ENCODE measurements at regions not wholly inside any gene's neighbourhood (a gene's known extent, or its start where the extent isn't known, plus 50 kb on each side); places are given as distances from the start of the nearest gene placed in this dataset.

DNA sequence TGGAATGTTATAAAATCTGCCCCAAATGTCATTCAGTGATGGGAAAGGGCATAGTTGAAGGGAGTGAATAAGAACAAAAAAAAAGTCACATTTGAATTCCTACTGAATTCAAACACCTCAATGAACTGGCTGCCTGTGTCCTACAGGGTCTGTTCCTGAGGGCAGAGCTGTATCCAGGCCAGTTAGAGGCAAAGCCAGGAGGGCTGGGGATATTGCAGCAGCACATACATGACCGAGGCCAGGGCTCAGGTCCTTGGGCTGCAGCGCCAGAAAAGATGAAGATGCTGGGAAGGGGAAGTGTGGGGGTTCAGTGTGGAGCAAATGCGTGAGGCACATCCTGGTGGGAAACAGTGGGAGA lies 449.2 kb downstream of the SIPA1L2 start:
- POLR2A ChIA-PET (ENCODE audit: partially characterized antibody), result no interaction called here
- no peak overlapping the region for H3K4ac ChIP-seq (replicated peaks; ENCODE audit: insufficient read length, low read depth, low read length)
- H3K9ac ChIP-seq (replicated peaks in 1 of 4; ENCODE audit: extremely low read depth in 1 of 4, low read depth in 3 of 4, low read length in 3 of 4), result no peak overlapping the region
- no peak overlapping the region for H3K4me3 ChIP-seq (ENCODE audit: extremely low read depth in 1 of 4, insufficient read depth in 2 of 4, low read depth in 3 of 4, low read length in 4 of 4)
- H3K23me2 ChIP-seq (ENCODE audit: low read depth, low read length), result no peaks in the 10 kb centered on the region
- H4K91ac ChIP-seq (replicated peaks; ENCODE audit: insufficient read length, low read length), result no peak overlapping the region
- CTCF ChIA-PET (ENCODE audit: partially characterized antibody), result interaction anchor here (0.6 to 0.7 kb wide), 3 partner anchors 76 to 409 kb away, joined by 3 read pairs; no protein-coding TSS in a partner anchor
- no peak overlapping the region for H4K5ac ChIP-seq (ENCODE audit: insufficient read length, low read depth, low read length)
- peak in 1 of 2 experiments; percentile 35 for DNase-seq (ENCODE audit: low read depth in 1 of 2, low spot score in 2 of 2)
- H3K23ac ChIP-seq (ENCODE audit: insufficient read length), result no peak overlapping the region
- H2BK15ac ChIP-seq (ENCODE audit: low read length), result no peak overlapping the region
- WGBS, 2 experiments (ENCODE audit: extremely low coverage in 1 of 2, insufficient coverage in 1 of 2, insufficient read length in 1 of 2, insufficient replicate concordance in 2 of 2, low coverage in 1 of 2, low lambda C conversion rate in 2 of 2, missing lambda C conversion rate in 1 of 2), result 93% methylated on average over 3 of the region's 3 CpGs; no CpG with 5 or more reads in 1 of the 2 experiments
- no peak overlapping the region for H3K14ac ChIP-seq (ENCODE audit: insufficient read length)
- no peak overlapping the region for H3K27ac ChIP-seq (ENCODE audit: low read depth, low read length)
- H3K27me3 ChIP-seq (replicated peaks in 1 of 4; ENCODE audit: control insufficient read depth in 3 of 4, extremely low read depth in 1 of 4, insufficient read depth in 3 of 4, low read length in 3 of 4), result no peaks in the 10 kb centered on the region; a peak in 1 of 7 replicates
- no peak overlapping the region for H3K4me2 ChIP-seq (ENCODE audit: insufficient read depth in 1 of 2, low read depth in 2 of 2, low read length in 2 of 2)
- peaks cover 3 to 24% (median 14%) of the 10 kb centered on the region in 4 experiments; a peak in 6 of 8 replicates for H3K36me3 ChIP-seq (ENCODE audit: control insufficient read depth in 2 of 4, insufficient read depth in 4 of 4, low read length in 3 of 4)
- no peak overlapping the region for H2AFZ ChIP-seq (ENCODE audit: low read length)
- no peak overlapping the region for H4K8ac ChIP-seq (ENCODE audit: extremely low read depth, insufficient read depth, low read length)
- no peak overlapping the region for H2AK5ac ChIP-seq (ENCODE audit: low read depth, low read length)
- peaks cover 0 to 11% of the 10 kb centered on the region in 2 experiments for H4K20me1 ChIP-seq (replicated peaks in 1 of 2; ENCODE audit: control insufficient read depth in 1 of 2, insufficient read depth in 2 of 2, low read length in 2 of 2)
- H3K56ac ChIP-seq (replicated peaks; ENCODE audit: insufficient read length, low read depth, low read length), result no peak overlapping the region
- H3K79me2 ChIP-seq (ENCODE audit: control insufficient read depth in 1 of 2, insufficient read depth in 2 of 2, low read length in 2 of 2), result no peaks in the 10 kb centered on the region
- no peak overlapping the region for H2BK12ac ChIP-seq (ENCODE audit: low read depth, low read length)
- no peaks in the 10 kb centered on the region; the same call in 1 of the 2 replicates for H3K79me1 ChIP-seq (ENCODE audit: low read depth, low read length)
- H2BK120ac ChIP-seq (replicated peaks; ENCODE audit: low read depth, low read length), result no peak overlapping the region
- no peak for FAIRE-seq
- no peak overlapping the region for H2BK20ac ChIP-seq (ENCODE audit: low read length)
- H3K18ac ChIP-seq (ENCODE audit: extremely low read depth, low read length), result no peak overlapping the region
- H3K9me3 ChIP-seq (ENCODE audit: insufficient read depth in 2 of 2, low read depth in 1 of 2, low read length in 1 of 2), result no peaks in the 10 kb centered on the region
- no peak overlapping the region for H2BK5ac ChIP-seq (ENCODE audit: low read depth, low read length)
- H3K4me1 ChIP-seq (replicated peaks in 1 of 4; ENCODE audit: control insufficient read depth in 3 of 4, insufficient read depth in 4 of 4, low read length in 3 of 4), result peaks cover 0 to 8% (median 3%) of the 10 kb centered on the region in 4 experiments; a peak in 5 of 7 replicates
- TF ChIP-seq KDM1A (IDR thresholded peaks at IDR 0.05; ENCODE audit: borderline replicate concordance, low read length), result no peak
- TF ChIP-seq POU5F1 (IDR thresholded peaks at IDR 0.05; ENCODE audit: low read depth, low read length), result no peak
- no peak for TF ChIP-seq EP300 (IDR thresholded peaks at IDR 0.05; ENCODE audit: borderline replicate concordance in 1 of 2, low read depth in 2 of 2, low read length in 2 of 2)
- TF ChIP-seq HDAC2 (IDR thresholded peaks at IDR 0.05; ENCODE audit: borderline replicate concordance in 1 of 2, low read depth in 2 of 2, low read length in 2 of 2), result no peak
- TF ChIP-seq SIX5 (IDR thresholded peaks at IDR 0.05; ENCODE audit: low read depth, low read length), result no peak
- TF ChIP-seq CBX5 (IDR thresholded peaks at IDR 0.05; ENCODE audit: low read depth, low read length), result no peak
- no peak for TF ChIP-seq ZNF274 (IDR thresholded peaks at IDR 0.05; ENCODE audit: borderline replicate concordance, extremely low read depth, low read length)
- TF ChIP-seq, protein P1, sequence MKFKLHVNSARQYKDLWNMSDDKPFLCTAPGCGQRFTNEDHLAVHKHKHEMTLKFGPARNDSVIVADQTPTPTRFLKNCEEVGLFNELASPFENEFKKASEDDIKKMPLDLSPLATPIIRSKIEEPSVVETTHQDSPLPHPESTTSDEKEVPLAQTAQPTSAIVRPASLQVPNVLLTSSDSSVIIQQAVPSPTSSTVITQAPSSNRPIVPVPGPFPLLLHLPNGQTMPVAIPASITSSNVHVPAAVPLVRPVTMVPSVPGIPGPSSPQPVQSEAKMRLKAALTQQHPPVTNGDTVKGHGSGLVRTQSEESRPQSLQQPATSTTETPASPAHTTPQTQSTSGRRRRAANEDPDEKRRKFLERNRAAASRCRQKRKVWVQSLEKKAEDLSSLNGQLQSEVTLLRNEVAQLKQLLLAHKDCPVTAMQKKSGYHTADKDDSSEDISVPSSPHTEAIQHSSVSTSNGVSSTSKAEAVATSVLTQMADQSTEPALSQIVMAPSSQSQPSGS (IDR thresholded peaks at IDR 0.05; ENCODE audit: low read length), result no peak
- TF ChIP-seq SAP30 (IDR thresholded peaks at IDR 0.05; ENCODE audit: insufficient read depth, insufficient replicate concordance, low read length), result no peak
- TF ChIP-seq BCL11A (IDR thresholded peaks at IDR 0.05; ENCODE audit: low read depth in 2 of 2, low read length in 2 of 2), result no peak
- TF ChIP-seq BACH1 (IDR thresholded peaks at IDR 0.05; ENCODE audit: low read length), result no peak
- no peak for TF ChIP-seq JUN (IDR thresholded peaks at IDR 0.05; ENCODE audit: low read depth, low read length)

All from H1 (cell line).